Lung (tissue), 11 donors: ENCODE measurements at regions not wholly inside any gene's neighbourhood (a gene's known extent, or its start where the extent isn't known, plus 50 kb on each side); places are given as distances from the start of the nearest gene placed in this dataset.
"Not testable (repeated sequence)": the region's sequence is repeated elsewhere in the genome, so short reads cannot be mapped to it uniquely, and the experiment has no call there.

Experiments used
- ATAC-seq: fragments of 200-7000 bp; cut with Tn5 transposase; one replicate; pipeline ENCODE4 v1.9.1; 2020; ENCODE audit warnings: moderate number of reproducible peaks; ENCODE audit not compliant: insufficient read depth, low FRiP score
- DNase-seq, 3 donors: peaks; one replicate each; pipeline ENCODE4 v3.0.0-alpha.2; 2013 to 2017
- H3K27ac ChIP-seq, 2 donors: one replicate each; pipeline ENCODE4 v1.5.1; 2013; ENCODE audit warnings: mild to moderate bottlenecking in 2 of 2, moderate library complexity in 2 of 2, control low read depth in 1 of 2, inconsistent platforms in 1 of 2, low read depth in 1 of 2, low read length in 1 of 2
- H3K27me3 ChIP-seq, 3 donors: one replicate each; pipeline ENCODE4 v1.5.1; 2013; ENCODE audit warnings: low read length in 2 of 3; ENCODE audit not compliant: control insufficient read depth in 3 of 3, insufficient read depth in 3 of 3
- H3K36me3 ChIP-seq, 4 donors: one replicate each; pipeline ENCODE4 v1.5.1; 2013; ENCODE audit warnings: low read length in 4 of 4, mild to moderate bottlenecking in 1 of 4, moderate library complexity in 1 of 4; ENCODE audit not compliant: control insufficient read depth in 4 of 4, insufficient read depth in 4 of 4
- H3K4me1 ChIP-seq, 5 donors: one replicate each; pipeline ENCODE4 v1.5.1; 2013; ENCODE audit warnings: low read length in 5 of 5, mild to moderate bottlenecking in 2 of 5, moderate library complexity in 1 of 5; ENCODE audit not compliant: control insufficient read depth in 5 of 5, insufficient read depth in 5 of 5
- H3K4me3 ChIP-seq: one replicate; pipeline ENCODE4 v1.5.1; 2013; ENCODE audit warnings: mild to moderate bottlenecking, control low read depth, moderate library complexity
- H3K9ac ChIP-seq, 2 donors: one replicate each; pipeline ENCODE4 v1.5.1; 2013; ENCODE audit warnings: low read length in 2 of 2, control low read depth in 1 of 2; ENCODE audit not compliant: insufficient read depth in 1 of 2
- H3K9me3 ChIP-seq, 4 donors: one replicate each; pipeline ENCODE4 v1.5.1; 2013; ENCODE audit warnings: low read length in 3 of 4, mild to moderate bottlenecking in 1 of 4, moderate library complexity in 1 of 4; ENCODE audit not compliant: control insufficient read depth in 4 of 4, insufficient read depth in 3 of 4
- CTCF ChIP-seq: IDR thresholded peaks from 2 replicates; pipeline ENCODE4 v1.5.1; 2012; ENCODE audit warnings: mild to moderate bottlenecking; ENCODE audit errors: control extremely low read depth, extremely low read depth
- WGBS, 2 donors: extraction: QIAGEN DNeasy Blood & Tissue Kit; methylation state at CpG; one replicate each; pipeline ENCODE4 v1.1.7; 2013; 5-methylcytosine and 5-hydroxymethylcytosine counted together
- donor health status: control.
- donor health status: control.
- donor health status: Bipolar disorder and iron deficiency.
- donor health status: healthy.
- donor health status: DM: yes; HTN: yes; CAD: no.

- no peak overlapping the region for H3K27ac ChIP-seq
- peaks cover 0 to 7% (median 0%) of the 10 kb centered on the region in 4 donors for H3K9me3 ChIP-seq
- ATAC-seq (no peak), DNase-seq (no peak)
- no peak overlapping the region for H3K4me3 ChIP-seq
- no peak for TF ChIP-seq CTCF
- WGBS, 2 donors, result 80 to 84% methylated on average over 4 of the region's 4 CpGs
- H3K36me3 ChIP-seq, result no peaks in the 10 kb centered on the region
- no peaks in the 10 kb centered on the region for H3K4me1 ChIP-seq
- H3K9ac ChIP-seq, result no peak overlapping the region
- no peaks in the 10 kb centered on the region for H3K27me3 ChIP-seq
Measured at GRCh38 chr13:66237411-66238062, 992.6 kb downstream of the PCDH9 start.

GRCh38 chr13:66234159-66234558 lies 996.0 kb downstream of the PCDH9 start:
- Histone ChIP-seq H3K27me3 (no peaks in the 10 kb centered on the region), H3K9ac (no peak overlapping the region), H3K9me3 (peaks cover 0 to 7% (median 0%) of the 10 kb centered on the region in 4 donors), H3K4me3 (no peak overlapping the region), H3K27ac (no peak overlapping the region), H3K4me1 (no peaks in the 10 kb centered on the region), H3K36me3 (no peaks in the 10 kb centered on the region)
- 62 to 68% methylated on average over 1 of the region's 1 CpG for WGBS, 2 donors
- no peak for TF ChIP-seq CTCF
- DNase-seq, result no peak
- ATAC-seq, result no peak

GRCh38 chr13:66231958-66232357 lies 998.2 kb downstream of the PCDH9 start:
- H3K9me3 ChIP-seq, H3K4me3 ChIP-seq, H3K4me1 ChIP-seq, H3K27ac ChIP-seq, ATAC-seq, H3K27me3 ChIP-seq, H3K9ac ChIP-seq, H3K36me3 ChIP-seq, DNase-seq: not testable (repeated sequence)
- 84 to 93% methylated on average over 4 of the region's 6 CpGs for WGBS, 2 donors

GRCh38 chr13:66225072-66225471 lies 1005.1 kb downstream of the PCDH9 start:
- Histone ChIP-seq H3K27ac (no peak overlapping the region), H3K9me3 (no peaks in the 10 kb centered on the region), H3K36me3 (no peaks in the 10 kb centered on the region), H3K4me1 (no peaks in the 10 kb centered on the region), H3K9ac (no peak overlapping the region), H3K4me3 (no peak overlapping the region), H3K27me3 (no peaks in the 10 kb centered on the region)
- ATAC-seq (no peak), DNase-seq (no peak)
- 70 to 78% methylated on average over 2 of the region's 2 CpGs for WGBS, 2 donors
- TF ChIP-seq CTCF, result no peak
